GM23338 (cell line): ENCODE measurements at regions not wholly inside any gene's neighbourhood (a gene's known extent, or its start where the extent isn't known, plus 50 kb on each side); places are given as distances from the start of the nearest gene placed in this dataset.

Source experiments
- ATAC-seq: fragments of 200-7000 bp; cut with Tn5 transposase; 3 replicates; pipeline ENCODE4 v1.9.1; 2020
- DNase-seq: peaks from one replicate; pipeline ENCODE4 v3.0.0-alpha.2; 2015; ENCODE audit warnings: low spot score
- H2AFZ ChIP-seq: fragments of 200-600 bp; sonication (generic); 2 replicates; pipeline ENCODE4 v1.8.0; 2016; ENCODE audit warnings: antibody characterized with exemption, mild to moderate bottlenecking, moderate library complexity
- H3F3A ChIP-seq: fragments of 200-600 bp; sonication (generic); replicated peaks from 2 replicates; pipeline ENCODE4 v1.8.0; 2017; ENCODE audit warnings: antibody characterized with exemption, mixed run types, low read depth
- H3K27ac ChIP-seq: fragments of 200-600 bp; sonication (generic); 2 replicates; pipeline ENCODE4 v1.6.1; 2016; ENCODE audit warnings: low read depth
- H3K27me3 ChIP-seq: fragments of 200-600 bp; sonication (generic); 2 replicates; pipeline ENCODE4 v1.8.0; 2016; ENCODE audit warnings: mild to moderate bottlenecking, mixed run types, moderate library complexity; ENCODE audit not compliant: insufficient read depth
- H3K36me3 ChIP-seq: fragments of 200-600 bp; sonication (generic); 2 replicates; pipeline ENCODE4 v1.8.0; 2016; ENCODE audit warnings: mild to moderate bottlenecking; ENCODE audit not compliant: insufficient read depth
- H3K4me1 ChIP-seq: fragments of 200-600 bp; sonication (generic); 2 replicates; pipeline ENCODE4 v1.8.0; 2016; ENCODE audit warnings: mild to moderate bottlenecking, moderate library complexity; ENCODE audit not compliant: insufficient read depth
- H3K4me2 ChIP-seq: fragments of 200-600 bp; sonication (generic); 2 replicates; pipeline ENCODE4 v1.7.1; 2017; ENCODE audit warnings: mixed run types
- H3K4me3 ChIP-seq: fragments of 200-600 bp; sonication (generic); 2 replicates; pipeline ENCODE4 v1.6.1; 2016; ENCODE audit warnings: mixed run types
- H3K79me2 ChIP-seq: fragments of 200-600 bp; sonication (generic); replicated peaks from 2 replicates; pipeline ENCODE4 v1.8.0; 2017; ENCODE audit warnings: mild to moderate bottlenecking; ENCODE audit not compliant: insufficient read depth
- H3K9me2 ChIP-seq: fragments of 200-600 bp; sonication (generic); 2 replicates; pipeline ENCODE4 v1.8.0; 2017; ENCODE audit not compliant: insufficient read depth
- H4K20me1 ChIP-seq: fragments of 200-600 bp; sonication (generic); replicated peaks from 2 replicates; pipeline ENCODE4 v1.8.0; 2017; ENCODE audit warnings: mild to moderate bottlenecking; ENCODE audit not compliant: insufficient read depth
- H3K27ac Mint-ChIP-seq: 2 replicates; pipeline ENCODE4 v1.8.0; 2020; ENCODE audit warnings: inconsistent platforms, mild to moderate bottlenecking, moderate library complexity, mixed read lengths
- H3K27me3 Mint-ChIP-seq: 3 replicates; pipeline ENCODE4 v1.8.0; 2022; ENCODE audit warnings: low read depth, mild to moderate bottlenecking, moderate library complexity, mixed read lengths, inconsistent platforms; ENCODE audit not compliant: insufficient read depth, poor library complexity
- H3K36me3 Mint-ChIP-seq: 3 replicates; pipeline ENCODE4 v1.8.0; 2021; ENCODE audit warnings: low read depth, mild to moderate bottlenecking, inconsistent platforms, moderate library complexity, mixed read lengths
- H3K4me1 Mint-ChIP-seq: 3 replicates; pipeline ENCODE4 v1.8.0; 2020; ENCODE audit warnings: mild to moderate bottlenecking, inconsistent platforms, mixed read lengths
- H3K4me3 Mint-ChIP-seq: 3 replicates; pipeline ENCODE4 v1.8.0; 2021; ENCODE audit warnings: moderate library complexity, mild to moderate bottlenecking, inconsistent platforms, mixed read lengths
- H3K9me3 Mint-ChIP-seq: 3 replicates; pipeline ENCODE4 v1.8.0; 2020; ENCODE audit warnings: moderate library complexity, mild to moderate bottlenecking, inconsistent platforms, mixed read lengths
- CREB1 ChIP-seq: fragments of 250-450 bp; sonication (Bioruptor Pico); IDR thresholded peaks from 2 replicates; pipeline ENCODE4 v1.5.0; 2020; ENCODE audit warnings: low read depth, mild to moderate bottlenecking, moderate library complexity
- CTCF ChIP-seq, 2 experiments: fragments of 200-600 bp in 1 of 2; sonication (generic) in 1 of 2; conservative IDR thresholded peaks; 2 replicates each; pipeline versions ENCODE4 v1.5.1 to v1.6.1; 2016 to 2017; ENCODE audit warnings: antibody characterized with exemption in 2 of 2, low read depth in 2 of 2, mild to moderate bottlenecking in 2 of 2, moderate library complexity in 1 of 2
- ETS1 ChIP-seq: IDR thresholded peaks from 2 replicates; pipeline ENCODE4 v1.6.1; 2016; ENCODE audit warnings: antibody characterized with exemption
- EZH2 ChIP-seq: fragments of 200-600 bp; sonication (generic); IDR thresholded peaks from one replicate; pipeline ENCODE4 v1.8.0; 2017; ENCODE audit warnings: antibody characterized with exemption, mild to moderate bottlenecking, low read depth; ENCODE audit not compliant: unreplicated experiment
- EZH2phosphoT487 ChIP-seq: fragments of 200-600 bp; sonication (generic); IDR thresholded peaks from one replicate; pipeline ENCODE4 v1.8.1; 2018; ENCODE audit warnings: antibody characterized with exemption; ENCODE audit not compliant: unreplicated experiment
- JUNB ChIP-seq: IDR thresholded peaks from one replicate; pipeline ENCODE4 v1.6.1; 2016; ENCODE audit warnings: antibody characterized with exemption; ENCODE audit not compliant: unreplicated experiment
- NANOG ChIP-seq: IDR thresholded peaks from 2 replicates; pipeline ENCODE4 v1.6.1; 2016; ENCODE audit warnings: antibody characterized with exemption, borderline replicate concordance
- POLR2AphosphoS5 ChIP-seq: IDR thresholded peaks from 2 replicates; pipeline ENCODE4 v1.6.1; 2016; ENCODE audit warnings: antibody characterized with exemption, low read depth
- REST ChIP-seq: IDR thresholded peaks from one replicate; pipeline ENCODE4 v1.6.1; 2018; ENCODE audit warnings: antibody characterized with exemption; ENCODE audit not compliant: unreplicated experiment
- STAT1 ChIP-seq: IDR thresholded peaks from one replicate; pipeline ENCODE4 v1.6.1; 2016; ENCODE audit warnings: antibody characterized with exemption; ENCODE audit not compliant: unreplicated experiment
- ZNF114 ChIP-seq: fragments of 250-450 bp; sonication (Bioruptor Pico); IDR thresholded peaks from 2 replicates; pipeline ENCODE4 v1.5.0; 2020; ENCODE audit warnings: mild to moderate bottlenecking, moderate library complexity
- ZNF331 ChIP-seq: fragments of 250-450 bp; sonication (Bioruptor Pico); IDR thresholded peaks from 2 replicates; pipeline ENCODE4 v1.5.0; 2020; ENCODE audit warnings: low read depth, mild to moderate bottlenecking, moderate library complexity
- ZNF462 ChIP-seq: fragments of 250-450 bp; sonication (Bioruptor Pico); IDR thresholded peaks from 2 replicates; pipeline ENCODE4 v1.5.0; 2020; ENCODE audit warnings: mild to moderate bottlenecking, moderate library complexity

GRCh38 chr3:177633671-177634207 lies 436.5 kb upstream of the TBL1XR1 start:
- peaks cover 11% of the 10 kb centered on the region; the same call in 2 of the 3 replicates for H3K4me1 Mint-ChIP-seq
- no peak for DNase-seq
- no peaks in the 10 kb centered on the region; the same call in 1 of the 3 replicates for H3K9me3 Mint-ChIP-seq
- no peaks in the 10 kb centered on the region for H3K9me2 ChIP-seq
- no peak overlapping the region for H3K4me3 ChIP-seq
- H3K79me2 ChIP-seq = no peaks in the 10 kb centered on the region
- no peak overlapping the region for H3K4me2 ChIP-seq
- H3K27me3 ChIP-seq = no peaks in the 10 kb centered on the region
- no peaks in the 10 kb centered on the region for H3F3A ChIP-seq
- no peaks in the 10 kb centered on the region for H3K36me3 Mint-ChIP-seq
- no peak overlapping the region for H2AFZ ChIP-seq
- H3K27me3 Mint-ChIP-seq = no peaks in the 10 kb centered on the region
- H3K36me3 ChIP-seq = no peaks in the 10 kb centered on the region
- H4K20me1 ChIP-seq = no peaks in the 10 kb centered on the region
- no peak for TF ChIP-seq ZNF114
- TF ChIP-seq STAT1 = no peak
- no peak for TF ChIP-seq POLR2AphosphoS5
- no peak for TF ChIP-seq EZH2phosphoT487
- TF ChIP-seq JUNB = no peak
- no peak for TF ChIP-seq ZNF331 (CRISPR knock-in tag)
- no peak for TF ChIP-seq EZH2
- no peak for TF ChIP-seq NANOG
- no peak for TF ChIP-seq CREB1 (CRISPR knock-in tag)
- no peak for TF ChIP-seq ZNF462 (CRISPR knock-in tag)
- no peak for TF ChIP-seq ETS1
- TF ChIP-seq REST = no peak
- TF ChIP-seq CTCF (conservative IDR thresholded peaks at IDR 0.05; ENCODE audit: low read depth in 2 of 2) = no peak
- ATAC-seq = no peak
- no peak overlapping the region for H3K4me3 Mint-ChIP-seq
- no peak overlapping the region for H3K27ac ChIP-seq
- no peaks in the 10 kb centered on the region for H3K4me1 ChIP-seq
- H3K27ac Mint-ChIP-seq = no peak overlapping the region
